ENCODE measurements at regions not wholly inside any gene's neighbourhood (a gene's known extent, or its start where the extent isn't known, plus 50 kb on each side); places are given as distances from the start of the nearest gene placed in this dataset.

DNA sequence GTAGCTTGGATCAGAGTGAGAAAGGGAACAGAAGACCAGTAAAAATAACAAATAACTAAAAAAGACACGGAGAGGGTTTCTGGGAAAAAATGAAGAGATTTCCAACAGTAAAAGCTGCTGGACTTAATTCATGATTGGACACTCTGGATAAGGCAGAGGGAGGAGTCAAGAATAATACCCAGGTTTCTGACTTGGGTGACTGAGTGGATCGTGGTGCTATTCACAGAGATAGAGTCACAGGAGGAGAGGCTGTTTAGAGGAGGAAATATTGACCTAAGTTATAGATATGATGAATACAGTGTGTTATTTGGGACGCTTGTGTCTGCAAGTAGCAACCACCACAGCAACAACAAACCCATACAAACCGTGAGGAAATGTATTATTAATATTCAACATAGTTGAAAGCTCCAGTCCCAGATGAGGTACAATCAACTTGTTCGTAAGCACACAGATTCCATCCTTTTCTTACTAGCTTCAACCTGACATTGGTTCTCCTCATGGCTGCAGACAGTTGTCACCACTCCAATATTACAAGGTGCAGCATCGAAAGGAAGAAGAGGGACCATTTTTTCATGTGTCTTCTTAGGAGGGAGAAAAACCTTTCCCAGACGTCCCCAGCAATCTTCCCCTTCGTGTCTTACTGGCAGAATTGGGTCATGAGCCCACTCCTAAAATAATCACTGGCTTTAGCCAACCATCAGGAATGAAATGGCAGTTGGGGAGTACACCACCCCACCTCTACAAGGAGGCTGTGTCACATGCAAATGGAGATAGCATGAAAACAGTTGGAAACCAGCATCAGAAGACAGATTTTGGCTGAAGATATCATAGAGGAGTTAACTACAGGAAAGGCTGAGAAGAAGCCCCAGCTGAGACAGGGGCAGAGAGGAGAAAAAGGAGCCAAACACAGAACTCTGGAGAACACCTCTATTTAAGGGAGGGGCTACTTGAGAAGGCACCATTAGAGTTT lies 387.8 kb downstream of the SHQ1 start:
- no peak overlapping the region for H3K27ac ChIP-seq (ENCODE audit: low read length)
- H3K4me1 ChIP-seq (ENCODE audit: control insufficient read depth, low read depth, low read length) = no peaks in the 10 kb centered on the region
- H3K9ac ChIP-seq (ENCODE audit: low read length) = no peak overlapping the region
- no peaks in the 10 kb centered on the region for H3K27me3 ChIP-seq (ENCODE audit: control insufficient read depth, insufficient read depth, low read length)
- no peak overlapping the region for H3K4me3 ChIP-seq (ENCODE audit: low read length)
- no peaks in the 10 kb centered on the region for H3K36me3 ChIP-seq (ENCODE audit: control insufficient read depth, low read depth, low read length)
- H3K9me3 ChIP-seq (ENCODE audit: control insufficient read depth, low read depth, low read length) = no peaks in the 10 kb centered on the region

DNA sequence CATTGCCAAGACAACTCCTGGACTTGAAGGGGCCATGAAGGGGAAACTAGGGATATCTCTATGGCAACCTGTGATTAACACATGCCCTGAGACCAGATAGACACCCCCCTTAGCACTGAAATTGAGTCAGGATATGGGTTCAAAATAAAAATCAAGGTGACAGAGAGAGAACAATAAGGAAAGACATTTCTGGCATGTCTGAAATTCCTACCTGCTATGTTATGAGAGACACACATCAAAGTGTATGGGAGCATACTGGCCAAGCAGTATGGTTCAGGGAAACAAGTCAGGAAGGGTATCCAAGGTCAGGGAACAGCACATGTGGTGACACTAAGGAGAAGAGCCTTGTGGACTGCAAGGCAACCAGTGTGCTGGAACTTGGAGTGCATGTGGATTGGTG lies 388.7 kb downstream of the SHQ1 start:
- Histone ChIP-seq H3K9ac (ENCODE audit: low read length) (no peak overlapping the region), H3K27ac (ENCODE audit: low read length) (no peak overlapping the region), H3K4me3 (ENCODE audit: low read length) (no peak overlapping the region), H3K4me1 (ENCODE audit: control insufficient read depth, low read depth, low read length) (no peaks in the 10 kb centered on the region), H3K9me3 (ENCODE audit: control insufficient read depth, low read depth, low read length) (no peaks in the 10 kb centered on the region), H3K27me3 (ENCODE audit: control insufficient read depth, insufficient read depth, low read length) (no peaks in the 10 kb centered on the region), H3K36me3 (ENCODE audit: control insufficient read depth, low read depth, low read length) (no peaks in the 10 kb centered on the region)

DNA sequence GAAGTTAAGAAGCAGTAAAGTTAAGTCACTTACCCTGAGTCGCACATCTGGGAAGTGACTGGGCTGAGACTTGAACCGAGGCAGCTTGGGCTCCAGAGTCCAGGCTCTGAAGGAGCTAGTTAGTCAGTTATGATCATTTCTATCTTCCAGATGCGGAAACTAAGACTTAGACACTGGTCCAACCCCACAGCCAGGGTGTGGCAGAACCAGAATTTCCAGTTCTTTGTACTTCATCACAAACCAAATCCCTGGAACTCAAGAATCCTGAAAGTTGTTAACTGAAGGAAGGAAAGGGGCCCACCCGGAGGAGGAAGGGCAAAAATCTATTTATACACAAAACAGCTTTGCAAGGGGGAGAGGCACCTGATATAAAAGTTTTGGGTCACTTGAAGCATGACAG lies 389.9 kb downstream of the SHQ1 start:
- no peaks in the 10 kb centered on the region for H3K36me3 ChIP-seq (ENCODE audit: control insufficient read depth, low read depth, low read length)
- H3K9me3 ChIP-seq (ENCODE audit: control insufficient read depth, low read depth, low read length) = no peaks in the 10 kb centered on the region
- H3K4me1 ChIP-seq (ENCODE audit: control insufficient read depth, low read depth, low read length) = no peaks in the 10 kb centered on the region
- no peaks in the 10 kb centered on the region for H3K27me3 ChIP-seq (ENCODE audit: control insufficient read depth, insufficient read depth, low read length)
- H3K27ac ChIP-seq (ENCODE audit: low read length) = no peak overlapping the region
- H3K4me3 ChIP-seq (ENCODE audit: low read length) = no peak overlapping the region
- H3K9ac ChIP-seq (ENCODE audit: low read length) = no peak overlapping the region

DNA sequence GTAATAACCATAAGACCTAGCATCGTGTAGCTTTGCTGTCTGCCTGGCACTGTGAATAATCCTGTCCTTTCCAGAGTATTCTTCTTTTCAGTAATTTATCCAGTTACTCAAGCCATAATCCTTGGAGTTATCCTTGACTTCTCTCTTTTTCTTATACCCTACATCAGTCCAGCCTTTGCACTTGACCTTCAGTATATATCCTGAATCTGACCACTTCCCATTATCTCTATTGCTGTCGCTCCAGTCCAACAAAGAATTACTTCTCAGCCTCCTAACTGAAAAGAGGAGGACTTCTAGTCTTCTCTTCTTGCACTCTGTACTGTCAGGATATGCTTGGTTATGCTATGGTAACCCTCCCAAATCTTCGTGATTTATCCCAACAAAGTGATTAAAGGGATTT lies 393.8 kb downstream of the SHQ1 start:
- no peaks in the 10 kb centered on the region for H3K27me3 ChIP-seq (ENCODE audit: control insufficient read depth, insufficient read depth, low read length)
- H3K36me3 ChIP-seq (ENCODE audit: control insufficient read depth, low read depth, low read length) = no peaks in the 10 kb centered on the region
- no peak overlapping the region for H3K9ac ChIP-seq (ENCODE audit: low read length)
- H3K27ac ChIP-seq (ENCODE audit: low read length) = no peak overlapping the region
- H3K4me1 ChIP-seq (ENCODE audit: control insufficient read depth, low read depth, low read length) = no peaks in the 10 kb centered on the region
- H3K9me3 ChIP-seq (ENCODE audit: control insufficient read depth, low read depth, low read length) = no peaks in the 10 kb centered on the region
- no peak overlapping the region for H3K4me3 ChIP-seq (ENCODE audit: low read length)

DNA sequence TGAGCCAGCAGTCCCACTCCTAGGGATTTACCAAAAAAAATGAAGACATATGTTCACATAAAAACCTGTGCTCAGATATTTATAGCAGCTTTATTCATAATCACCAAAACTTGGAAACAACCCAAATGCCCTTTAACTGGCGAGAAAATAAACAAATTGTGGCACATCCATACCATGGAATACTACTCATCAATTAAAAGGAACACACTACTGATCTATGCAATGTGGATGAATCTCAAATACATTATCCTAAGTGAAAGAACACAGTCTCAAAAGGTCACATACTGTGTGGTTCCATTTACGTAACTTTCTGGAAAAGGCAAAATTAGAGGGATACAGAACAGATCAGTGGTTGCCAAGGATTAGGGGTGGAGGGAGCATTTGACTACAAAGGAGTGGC lies 394.5 kb downstream of the SHQ1 start:
- no peaks in the 10 kb centered on the region for H3K36me3 ChIP-seq (ENCODE audit: control insufficient read depth, low read depth, low read length)
- H3K4me3 ChIP-seq (ENCODE audit: low read length) = no peak overlapping the region
- no peaks in the 10 kb centered on the region for H3K27me3 ChIP-seq (ENCODE audit: control insufficient read depth, insufficient read depth, low read length)
- H3K4me1 ChIP-seq (ENCODE audit: control insufficient read depth, low read depth, low read length) = no peaks in the 10 kb centered on the region
- no peak overlapping the region for H3K27ac ChIP-seq (ENCODE audit: low read length)
- no peak overlapping the region for H3K9ac ChIP-seq (ENCODE audit: low read length)
- H3K9me3 ChIP-seq (ENCODE audit: control insufficient read depth, low read depth, low read length) = no peaks in the 10 kb centered on the region

DNA sequence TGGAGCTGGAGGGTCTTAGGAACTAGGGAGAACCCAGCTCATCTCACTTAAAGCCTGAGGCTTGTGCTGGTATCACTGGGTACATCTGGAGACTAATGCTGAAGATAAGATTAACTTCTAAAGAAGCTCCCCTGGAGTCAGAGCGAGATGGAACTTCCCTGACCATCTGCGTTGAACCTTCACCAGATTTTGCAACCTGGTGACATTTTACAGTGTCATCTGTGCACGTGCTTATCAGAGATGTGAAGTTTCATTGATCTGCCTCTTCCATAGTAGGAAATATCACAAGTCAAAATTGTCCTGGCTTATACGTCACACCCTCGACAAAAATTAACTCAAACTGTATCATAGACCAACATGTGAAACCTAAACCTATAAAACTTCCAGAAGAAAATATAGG lies 395.5 kb downstream of the SHQ1 start:
- H3K27ac ChIP-seq (ENCODE audit: low read length) = no peak overlapping the region

DNA sequence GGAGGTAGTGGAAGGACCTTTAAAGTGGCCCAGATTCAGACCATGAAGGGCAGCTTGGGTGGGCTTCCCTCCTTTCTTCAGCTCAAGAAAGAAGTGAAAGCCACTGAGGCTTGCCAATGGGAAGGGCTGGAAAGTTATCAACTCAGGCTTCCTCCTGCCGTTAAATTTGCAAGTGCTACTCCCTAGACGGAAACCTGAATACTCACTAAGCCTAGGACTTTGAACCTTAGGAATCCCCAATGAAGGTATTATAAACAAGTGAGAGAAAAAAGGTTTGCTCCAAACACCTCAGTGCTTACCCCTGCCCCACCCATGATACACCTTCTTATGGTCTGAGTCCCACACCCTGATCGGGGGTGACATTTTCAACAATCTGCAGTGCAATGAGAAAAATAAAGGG lies 396.4 kb downstream of the SHQ1 start:
- Histone ChIP-seq H3K9ac (ENCODE audit: low read length) (no peak overlapping the region), H3K4me3 (ENCODE audit: low read length) (no peak overlapping the region), H3K27ac (ENCODE audit: low read length) (no peak overlapping the region), H3K9me3 (ENCODE audit: control insufficient read depth, low read depth, low read length) (no peaks in the 10 kb centered on the region), H3K36me3 (ENCODE audit: control insufficient read depth, low read depth, low read length) (no peaks in the 10 kb centered on the region), H3K27me3 (ENCODE audit: control insufficient read depth, insufficient read depth, low read length) (peaks cover 14% of the 10 kb centered on the region), H3K4me1 (ENCODE audit: control insufficient read depth, low read depth, low read length) (peaks cover 3% of the 10 kb centered on the region)

More for the DNA sequence above, 395.5 kb downstream of the SHQ1 start:
- Histone ChIP-seq H3K4me1 (ENCODE audit: control insufficient read depth, low read depth, low read length) (peaks cover 2% of the 10 kb centered on the region), H3K4me3 (ENCODE audit: low read length) (no peak overlapping the region), H3K9ac (ENCODE audit: low read length) (no peak overlapping the region), H3K9me3 (ENCODE audit: control insufficient read depth, low read depth, low read length) (no peaks in the 10 kb centered on the region), H3K27me3 (ENCODE audit: control insufficient read depth, insufficient read depth, low read length) (peaks cover 9% of the 10 kb centered on the region), H3K36me3 (ENCODE audit: control insufficient read depth, low read depth, low read length) (no peaks in the 10 kb centered on the region)

DNA sequence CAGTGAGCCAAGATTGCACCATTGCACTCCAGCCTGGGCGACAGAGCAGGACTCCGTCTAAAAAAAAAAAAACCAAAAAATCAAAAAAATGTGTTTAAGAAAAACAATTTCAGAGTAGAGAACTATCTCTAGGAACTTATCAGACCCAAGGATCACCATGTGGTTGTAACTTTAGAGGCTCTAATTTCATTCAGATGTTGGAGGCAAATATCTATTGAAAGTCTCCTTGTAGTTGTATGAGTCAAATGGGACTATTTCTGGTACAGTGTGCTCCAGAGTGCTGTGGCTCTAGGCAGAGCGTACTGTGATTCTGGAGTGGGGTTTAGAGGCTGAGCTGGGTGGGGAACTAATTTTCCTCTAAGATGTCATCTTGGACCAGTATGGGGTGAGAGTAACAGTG lies 398.7 kb downstream of the SHQ1 start:
- H3K4me1 ChIP-seq (ENCODE audit: control insufficient read depth, low read depth, low read length) = peaks cover 15% of the 10 kb centered on the region
- H3K4me3 ChIP-seq (ENCODE audit: low read length) = no peak overlapping the region

DNA sequence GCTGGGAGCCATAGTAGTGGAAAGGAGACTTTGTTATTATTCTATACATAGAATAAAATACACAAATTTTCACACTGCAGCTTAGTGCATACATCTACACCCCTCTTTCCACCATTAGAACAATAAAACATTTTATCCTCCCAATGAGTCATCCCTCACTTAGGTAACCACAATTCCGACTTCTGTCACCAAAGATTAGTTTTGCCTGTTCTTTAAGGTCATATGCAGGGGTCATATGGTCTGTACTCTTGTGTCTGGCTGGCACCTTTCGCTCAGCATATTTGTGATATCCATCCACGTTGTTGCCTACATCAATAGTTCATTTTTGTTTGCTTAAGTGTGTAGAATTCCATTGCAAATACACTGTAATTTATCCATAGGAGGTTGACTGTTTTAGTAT lies 399.4 kb downstream of the SHQ1 start:
- no peak overlapping the region for H3K9ac ChIP-seq (ENCODE audit: low read length)
- H3K4me3 ChIP-seq (ENCODE audit: low read length) = no peak overlapping the region
- H3K27me3 ChIP-seq (ENCODE audit: control insufficient read depth, insufficient read depth, low read length) = peaks cover 14% of the 10 kb centered on the region
- H3K27ac ChIP-seq (ENCODE audit: low read length) = no peak overlapping the region
- H3K9me3 ChIP-seq (ENCODE audit: control insufficient read depth, low read depth, low read length) = no peaks in the 10 kb centered on the region
- H3K4me1 ChIP-seq (ENCODE audit: control insufficient read depth, low read depth, low read length) = peaks cover 22% of the 10 kb centered on the region
- H3K36me3 ChIP-seq (ENCODE audit: control insufficient read depth, low read depth, low read length) = no peaks in the 10 kb centered on the region

More for the DNA sequence above, 398.7 kb downstream of the SHQ1 start:
- Histone ChIP-seq H3K9ac (ENCODE audit: low read length) (no peak overlapping the region), H3K9me3 (ENCODE audit: control insufficient read depth, low read depth, low read length) (no peaks in the 10 kb centered on the region), H3K27ac (ENCODE audit: low read length) (no peak overlapping the region), H3K36me3 (ENCODE audit: control insufficient read depth, low read depth, low read length) (no peaks in the 10 kb centered on the region), H3K27me3 (ENCODE audit: control insufficient read depth, insufficient read depth, low read length) (peaks cover 14% of the 10 kb centered on the region)

DNA sequence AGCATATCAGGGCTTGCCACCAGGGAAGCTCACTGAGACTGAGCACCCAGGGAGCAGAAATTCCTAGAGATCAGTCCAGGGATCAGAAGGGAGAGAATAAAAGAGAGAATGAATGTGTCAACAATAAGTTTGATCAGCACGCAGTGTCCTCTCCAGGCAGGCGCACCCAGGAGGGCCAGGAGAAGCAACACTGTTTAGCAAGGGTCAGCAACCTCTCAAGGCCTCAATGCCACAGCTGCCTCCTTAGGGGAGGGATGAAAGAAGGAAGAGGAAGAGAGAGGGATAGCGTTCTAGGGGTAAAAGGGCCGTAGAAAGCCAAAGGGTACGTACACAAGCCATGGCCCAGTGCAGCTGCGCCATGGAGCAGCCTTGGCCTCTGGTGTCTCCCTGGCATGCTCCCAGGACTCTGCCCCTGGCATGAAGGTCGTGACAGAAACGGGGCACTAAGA lies 399.8 kb downstream of the SHQ1 start:
- Histone ChIP-seq H3K27ac (ENCODE audit: low read length) (no peak overlapping the region), H3K9ac (ENCODE audit: low read length) (no peak overlapping the region)

DNA sequence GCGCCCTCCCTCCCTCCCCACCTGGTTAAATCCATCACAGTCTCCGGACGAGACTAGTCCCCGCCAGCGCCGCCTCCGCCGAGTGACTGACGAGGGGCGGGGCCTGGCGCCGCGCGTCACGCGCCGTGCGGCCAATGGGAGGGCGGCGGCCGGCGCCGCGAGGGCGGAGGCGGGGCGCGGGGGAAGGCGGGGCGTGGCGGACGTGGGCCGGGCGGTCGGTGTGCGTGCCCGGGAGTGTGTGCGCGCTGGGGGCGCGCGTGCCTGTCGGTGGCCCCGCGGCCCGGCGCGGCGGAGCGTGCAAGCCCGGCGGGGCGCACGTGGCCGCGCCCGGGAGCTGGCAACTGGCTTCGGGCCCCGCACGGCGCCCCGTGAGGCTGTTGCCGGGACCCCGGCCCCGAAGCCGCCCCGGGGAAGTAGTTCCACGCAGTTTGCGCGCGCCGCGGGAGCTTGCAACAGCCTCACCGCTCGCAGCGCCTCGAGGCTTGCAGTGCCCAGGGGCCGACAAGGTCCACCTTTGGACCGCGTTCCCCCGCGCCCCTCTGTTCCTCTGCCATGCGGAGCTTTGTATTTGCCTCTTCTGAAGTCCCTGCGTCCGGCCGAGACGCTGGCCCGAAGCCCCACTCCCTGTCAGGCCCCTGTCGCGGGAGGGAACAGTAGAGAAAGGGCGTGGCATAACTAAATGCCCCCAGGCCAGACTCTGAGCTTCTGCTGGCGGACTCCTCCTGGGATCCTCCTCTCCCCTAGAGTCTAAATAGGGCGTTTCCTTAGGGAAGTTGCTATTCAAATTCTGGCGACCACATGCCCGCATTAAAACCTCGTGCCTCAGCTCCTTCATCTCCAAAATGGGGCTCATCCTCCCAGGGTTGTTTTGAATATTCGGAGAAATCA lies 400.9 kb downstream of the SHQ1 start:
- Histone ChIP-seq H3K9me3 (ENCODE audit: control insufficient read depth, low read depth, low read length) (no peaks in the 10 kb centered on the region), H3K4me3 (ENCODE audit: low read length) (peak overlapping the region; percentile 55), H3K27me3 (ENCODE audit: control insufficient read depth, insufficient read depth, low read length) (peaks cover 14% of the 10 kb centered on the region), H3K9ac (ENCODE audit: low read length) (peak overlapping the region; percentile 90), H3K27ac (ENCODE audit: low read length) (no peak overlapping the region), H3K36me3 (ENCODE audit: control insufficient read depth, low read depth, low read length) (no peaks in the 10 kb centered on the region), H3K4me1 (ENCODE audit: control insufficient read depth, low read depth, low read length) (peaks cover 36% of the 10 kb centered on the region)

More for the DNA sequence above, 399.8 kb downstream of the SHQ1 start:
- H3K4me1 ChIP-seq (ENCODE audit: control insufficient read depth, low read depth, low read length) = peaks cover 27% of the 10 kb centered on the region
- H3K9me3 ChIP-seq (ENCODE audit: control insufficient read depth, low read depth, low read length) = no peaks in the 10 kb centered on the region
- H3K27me3 ChIP-seq (ENCODE audit: control insufficient read depth, insufficient read depth, low read length) = peaks cover 14% of the 10 kb centered on the region
- no peak overlapping the region for H3K4me3 ChIP-seq (ENCODE audit: low read length)
- no peaks in the 10 kb centered on the region for H3K36me3 ChIP-seq (ENCODE audit: control insufficient read depth, low read depth, low read length)
